Gastroesophageal sphincter (tissue), 3 donors: ENCODE measurements at regions not wholly inside any gene's neighbourhood (a gene's known extent, or its start where the extent isn't known, plus 50 kb on each side); places are given as distances from the start of the nearest gene placed in this dataset.

ENCODE experiments used
- CTCF ChIP-seq, 4 experiments: fragments of 200-600 bp in 2 of 4; fragments of 450-650 bp in 2 of 4; sonication (generic) in 1 of 4; IDR thresholded peaks; one replicate each; pipeline ENCODE4 v1.5.1; 2017 to 2019; ENCODE audit warnings: antibody characterized with exemption in 4 of 4, mild to moderate bottlenecking in 2 of 4, moderate library complexity in 2 of 4
- EP300 ChIP-seq: sonication (generic); formaldehyde crosslinking; IDR thresholded peaks from one replicate; pipeline ENCODE4 v1.6.1; 2017; ENCODE audit warnings: antibody characterized with exemption, mild to moderate bottlenecking
- POLR2A ChIP-seq, 2 donors: fragments of 450-650 bp; IDR thresholded peaks; one replicate each; pipeline ENCODE4 v1.6.1; 2017; ENCODE audit warnings: antibody characterized with exemption in 2 of 2, mild to moderate bottlenecking in 2 of 2, moderate library complexity in 1 of 2
- POLR2AphosphoS5 ChIP-seq: sonication (generic); formaldehyde crosslinking; IDR thresholded peaks from one replicate; pipeline ENCODE4 v1.6.1; 2017; ENCODE audit warnings: antibody characterized with exemption

GRCh38 chr11:69380451-69380901 lies 86.5 kb downstream of the MYEOV start:
- TF ChIP-seq CTCF (IDR thresholded peaks at IDR 0.05) (no peak), POLR2A (IDR thresholded peaks at IDR 0.05) (no peak), EP300 (no peak), POLR2AphosphoS5 (no peak)
